Testis (tissue), 2 donors: ENCODE measurements at regions not wholly inside any gene's neighbourhood (a gene's known extent, or its start where the extent isn't known, plus 50 kb on each side); places are given as distances from the start of the nearest gene placed in this dataset.

Experiments
- DNase-seq: peaks from one replicate; pipeline ENCODE4 v3.0.0-alpha.2; 2019
- H3K27ac ChIP-seq, 2 donors: fragments of 200-600 bp; sonication (generic); one replicate each; pipeline ENCODE4 v1.5.1; 2019
- H3K27me3 ChIP-seq: fragments of 200-600 bp; sonication (generic); one replicate; pipeline ENCODE4 v1.5.1; 2019
- H3K36me3 ChIP-seq: fragments of 200-600 bp; sonication (generic); one replicate; pipeline ENCODE4 v1.5.1; 2017; ENCODE audit warnings: low read depth; ENCODE audit errors: missing control alignments
- H3K4me1 ChIP-seq: fragments of 200-600 bp; sonication (generic); one replicate; pipeline ENCODE4 v1.5.1; 2019
- H3K4me3 ChIP-seq, 2 donors: fragments of 200-600 bp; sonication (generic); one replicate each; pipeline ENCODE4 v1.5.1; 2017 to 2019
- H3K9me3 ChIP-seq: fragments of 200-600 bp; sonication (generic); one replicate; pipeline ENCODE4 v1.5.1; 2017
- CTCF ChIP-seq, 3 experiments: fragments of 450-650 bp in 2 of 3; fragments of 200-600 bp in 1 of 3; sonication (generic) in 1 of 3; IDR thresholded peaks; one replicate each; pipeline ENCODE4 v1.5.1; 2016 to 2019; ENCODE audit warnings: antibody characterized with exemption in 3 of 3, mild to moderate bottlenecking in 2 of 3, moderate library complexity in 1 of 3
- POLR2A ChIP-seq: fragments of 450-650 bp; IDR thresholded peaks from one replicate; pipeline ENCODE4 v1.6.1; 2017; ENCODE audit warnings: antibody characterized with exemption, mild to moderate bottlenecking, moderate library complexity
- whole genome bisulfite sequencing, 2 donors: methylation state at CpG; one replicate each; pipeline ENCODE4 v1.1.5; 2018; 5-methylcytosine and 5-hydroxymethylcytosine counted together
- intact Hi-C: fragments of 100-400 bp; cut with DNase I; formaldehyde crosslinking; loops from one replicate; pipeline ENCODE4 v1.15.1; 2023; ENCODE audit warnings: low total_unique reads

- intact Hi-C loops, result no loop called here
- 37 to 40% methylated on average over 13 of the region's 13 CpGs for WGBS, 2 donors
- Histone ChIP-seq H3K4me1 (no peaks in the 10 kb centered on the region), H3K27me3 (no peaks in the 10 kb centered on the region), H3K4me3 (no peak overlapping the region), H3K27ac (no peak overlapping the region), H3K36me3 (no peaks in the 10 kb centered on the region), H3K9me3 (no peaks in the 10 kb centered on the region)
- TF ChIP-seq POLR2A, result no peak
- no peak for TF ChIP-seq CTCF (IDR thresholded peaks at IDR 0.05)
- DNase-seq, result no peak
Measured at GRCh38 chr5:159864885-159865691, 51.2 kb upstream of the ADRA1B start.

GRCh38 chr5:159866093-159866492 is 50.2 kb upstream of the ADRA1B start:
- H3K27me3 ChIP-seq, result no peaks in the 10 kb centered on the region
- DNase-seq, result no peak
- 86 to 93% methylated on average over 5 of the region's 5 CpGs for WGBS, 2 donors
- H3K36me3 ChIP-seq, result no peaks in the 10 kb centered on the region
- TF ChIP-seq CTCF (IDR thresholded peaks at IDR 0.05), result no peak
- no peak for TF ChIP-seq POLR2A
- intact Hi-C loops, result no loop called here
- no peak overlapping the region for H3K27ac ChIP-seq
- H3K9me3 ChIP-seq, result no peaks in the 10 kb centered on the region
- no peaks in the 10 kb centered on the region for H3K4me1 ChIP-seq
- no peak overlapping the region for H3K4me3 ChIP-seq
